A673 (cell line): ENCODE measurements at regions not wholly inside any gene's neighbourhood (a gene's known extent, or its start where the extent isn't known, plus 50 kb on each side); places are given as distances from the start of the nearest gene placed in this dataset.

Experiments
- BruUV-seq: library from RNA; stranded (reverse); fragments of 400-500 nt; replicated peaks from 2 replicates; lab custom pipeline; 2021; lab: Mats Ljungman, UMichigan
- CTCF ChIA-PET: fragments of 300-600 bp; sonication (Branson Sonifier 250); formaldehyde crosslinking; loops from one replicate; lab custom pipeline; 2022; ENCODE audit warnings: antibody characterized with exemption; lab: Charles Lee
- POLR2A ChIA-PET: fragments of 300-600 bp; sonication (Branson Sonifier 250); formaldehyde crosslinking; loops from one replicate; lab custom pipeline; 2022; ENCODE audit warnings: antibody characterized with exemption; ENCODE audit not compliant: low non-redundant PET; lab: Charles Lee
- DNase-seq: peaks from one replicate; pipeline ENCODE4 v3.0.0-alpha.2; 2015; ENCODE audit warnings: low spot score
- H3K27ac ChIP-seq: fragments of 200-600 bp; sonication (generic); 2 replicates; pipeline ENCODE4 v1.5.1; 2016; ENCODE audit warnings: mixed run types, low read depth, mild to moderate bottlenecking, mixed read lengths, antibody characterized with exemption, low read length; ENCODE audit not compliant: poor library complexity, severe bottlenecking
- H3K27me3 ChIP-seq: fragments of 200-600 bp; sonication (generic); replicated peaks from 2 replicates; pipeline ENCODE4 v1.6.1; 2017; ENCODE audit warnings: mixed run types, low read depth, mild to moderate bottlenecking, mixed read lengths, antibody characterized with exemption, low read length; ENCODE audit not compliant: insufficient read depth, poor library complexity
- H3K36me3 ChIP-seq: fragments of 200-600 bp; sonication (generic); 2 replicates; pipeline ENCODE4 v1.6.1; 2016; ENCODE audit warnings: mixed run types, mild to moderate bottlenecking, mixed read lengths, antibody characterized with exemption, low read length; ENCODE audit not compliant: insufficient read depth, poor library complexity, severe bottlenecking
- H3K4me1 ChIP-seq: fragments of 200-600 bp; sonication (generic); 2 replicates; pipeline ENCODE4 v1.6.1; 2017; ENCODE audit warnings: mixed run types, mild to moderate bottlenecking, mixed read lengths, antibody characterized with exemption, low read length; ENCODE audit not compliant: insufficient read depth, poor library complexity, severe bottlenecking
- H3K4me3 ChIP-seq: fragments of 200-600 bp; sonication (generic); 2 replicates; pipeline ENCODE4 v1.5.1; 2016; ENCODE audit warnings: low read depth, mixed run types, mild to moderate bottlenecking, mixed read lengths, low read length; ENCODE audit not compliant: poor library complexity, severe bottlenecking
- H3K9me3 ChIP-seq: fragments of 200-600 bp; sonication (generic); 2 replicates; pipeline ENCODE4 v1.6.1; 2016; ENCODE audit warnings: mixed run types, low read depth, mild to moderate bottlenecking, mixed read lengths, antibody characterized with exemption, low read length; ENCODE audit not compliant: poor library complexity, severe bottlenecking
- EZH2 ChIP-seq: fragments of 200-600 bp; sonication (generic); IDR thresholded peaks from 2 replicates; pipeline ENCODE4 v1.6.1; 2017; ENCODE audit warnings: borderline replicate concordance, low read depth, mild to moderate bottlenecking, mixed read lengths, antibody characterized with exemption, low read length; ENCODE audit not compliant: poor library complexity, severe bottlenecking
- intact Hi-C: fragments of 100-400 bp; cut with micrococcal nuclease; formaldehyde crosslinking; loops from one replicate; pipeline ENCODE4 v1.10.0; 2022; ENCODE audit not compliant: unreplicated experiment
- TF ChIP-seq, protein P1 (sequence below): fragments of 300-800, 200-600 bp; sonication (generic); conservative IDR thresholded peaks from 2 replicates; pipeline ENCODE4 v1.5.1; 2017; ENCODE audit warnings: low read depth, mild to moderate bottlenecking, antibody characterized with exemption, low read length, moderate library complexity, mixed read lengths

GRCh38 chr4:116358633-116359222, 726.6 kb downstream of the TRAM1L1 start:
- peak; percentile 89 for DNase-seq
- intact Hi-C loops, result loop anchor here (5.0 to 10.0 kb wide), 7 partner anchors 171 to 1916 kb away; no protein-coding TSS in a partner anchor
- POLR2A ChIA-PET, result no interaction called here

GRCh38 chr4:116357758-116358157, 727.6 kb downstream of the TRAM1L1 start:
- POLR2A ChIA-PET, result no interaction called here
- intact Hi-C loops, result loop anchor here (5.0 to 10.0 kb wide), 7 partner anchors 170 to 1917 kb away; no protein-coding TSS in a partner anchor
- no peak for TF ChIP-seq EZH2
- TF ChIP-seq, protein P1, sequence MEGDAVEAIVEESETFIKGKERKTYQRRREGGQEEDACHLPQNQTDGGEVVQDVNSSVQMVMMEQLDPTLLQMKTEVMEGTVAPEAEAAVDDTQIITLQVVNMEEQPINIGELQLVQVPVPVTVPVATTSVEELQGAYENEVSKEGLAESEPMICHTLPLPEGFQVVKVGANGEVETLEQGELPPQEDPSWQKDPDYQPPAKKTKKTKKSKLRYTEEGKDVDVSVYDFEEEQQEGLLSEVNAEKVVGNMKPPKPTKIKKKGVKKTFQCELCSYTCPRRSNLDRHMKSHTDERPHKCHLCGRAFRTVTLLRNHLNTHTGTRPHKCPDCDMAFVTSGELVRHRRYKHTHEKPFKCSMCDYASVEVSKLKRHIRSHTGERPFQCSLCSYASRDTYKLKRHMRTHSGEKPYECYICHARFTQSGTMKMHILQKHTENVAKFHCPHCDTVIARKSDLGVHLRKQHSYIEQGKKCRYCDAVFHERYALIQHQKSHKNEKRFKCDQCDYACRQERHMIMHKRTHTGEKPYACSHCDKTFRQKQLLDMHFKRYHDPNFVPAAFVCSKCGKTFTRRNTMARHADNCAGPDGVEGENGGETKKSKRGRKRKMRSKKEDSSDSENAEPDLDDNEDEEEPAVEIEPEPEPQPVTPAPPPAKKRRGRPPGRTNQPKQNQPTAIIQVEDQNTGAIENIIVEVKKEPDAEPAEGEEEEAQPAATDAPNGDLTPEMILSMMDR, result no peak
- no peaks in the 10 kb centered on the region for H3K27me3 ChIP-seq
- peak; percentile 50 for DNase-seq
- no peak overlapping the region for H3K27ac ChIP-seq
- H3K36me3 ChIP-seq, result no peaks in the 10 kb centered on the region
- H3K4me1 ChIP-seq, result no peaks in the 10 kb centered on the region
- H3K9me3 ChIP-seq, result no peaks in the 10 kb centered on the region
- BruUV-seq, result no TSS peak
- no peak overlapping the region for H3K4me3 ChIP-seq
- CTCF ChIA-PET, result no interaction called here

More at GRCh38 chr4:116358633-116359222, 726.6 kb downstream of the TRAM1L1 start:
- Histone ChIP-seq H3K36me3 (no peaks in the 10 kb centered on the region), H3K4me3 (no peak overlapping the region), H3K4me1 (no peaks in the 10 kb centered on the region), H3K9me3 (no peaks in the 10 kb centered on the region), H3K27ac (no peak overlapping the region), H3K27me3 (no peaks in the 10 kb centered on the region)
- no peak for TF ChIP-seq EZH2
- TF ChIP-seq, protein P1, result peak; percentile 74
- CTCF ChIA-PET, result interaction anchor here (1.6 kb wide), 1 partner anchor 1342 kb away, joined by 3 read pairs; no protein-coding TSS in a partner anchor
- BruUV-seq, result no TSS peak

DNA sequence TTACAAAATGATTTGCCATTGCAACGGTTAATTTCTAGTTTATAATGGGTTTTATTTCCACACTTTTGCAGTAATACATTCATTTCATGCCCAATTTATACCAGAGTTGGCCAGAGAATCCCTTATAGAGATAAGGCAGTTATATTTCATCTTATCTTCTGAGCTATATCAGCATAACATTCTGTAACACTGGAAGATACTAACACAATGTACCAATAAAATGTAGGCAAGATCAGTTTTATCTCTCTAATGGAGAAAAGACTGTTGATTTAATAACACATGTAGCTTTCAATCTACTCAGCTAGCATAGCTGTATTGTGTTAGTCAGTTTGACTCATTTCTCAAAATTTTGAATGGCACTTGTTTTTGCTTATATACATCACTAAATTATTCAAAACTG, 738.6 kb downstream of the TRAM1L1 start:
- peaks cover 7% of the 10 kb centered on the region for H3K4me1 ChIP-seq
- H3K36me3 ChIP-seq, result no peaks in the 10 kb centered on the region
- CTCF ChIA-PET, result no interaction called here
- TF ChIP-seq, protein P1, result no peak
- no peak for DNase-seq
- H3K27me3 ChIP-seq, result no peaks in the 10 kb centered on the region
- intact Hi-C loops, result no loop called here
- no peaks in the 10 kb centered on the region for H3K9me3 ChIP-seq
- no TSS peak for BruUV-seq
- no peak overlapping the region for H3K27ac ChIP-seq
- no peak overlapping the region for H3K4me3 ChIP-seq
- POLR2A ChIA-PET, result no interaction called here
